HepG2 (cell line): ENCODE measurements at regions not wholly inside any gene's neighbourhood (a gene's known extent, or its start where the extent isn't known, plus 50 kb on each side); places are given as distances from the start of the nearest gene placed in this dataset.

Experiments
- ATAC-seq: fragments of 200-7000 bp; cut with Tn5 transposase; 3 replicates; pipeline ENCODE4 v1.9.1; 2020; ENCODE audit warnings: mild to moderate bottlenecking, moderate library complexity
- BruUV-seq: library from RNA; stranded (reverse); fragments of 400-500 nt; replicated peaks from 2 replicates; lab custom pipeline; 2021; lab: Mats Ljungman, UMichigan
- CTCF ChIA-PET: fragments of 300-600 bp; formaldehyde crosslinking; extraction: SDS; loops from one replicate; lab custom pipeline; 2021; ENCODE audit warnings: low total read pairs, inconsistent platforms, low intra/inter-chr PET ratio; lab: Yijun Ruan, JAX
- POLR2A ChIA-PET: fragments of 350-600 bp; sonication (Branson Sonifier 250); formaldehyde crosslinking; loops from one replicate; lab custom pipeline; 2020; ENCODE audit warnings: antibody characterized with exemption, inconsistent platforms; lab: Yijun Ruan, JAX
- DNase-seq: peaks from one replicate; pipeline ENCODE4 v3.0.0-alpha.2; 2015; ENCODE audit warnings: low spot score
- FAIRE-seq: peaks from 3 replicates; lab custom pipeline; 2011; peaks lifted over from hg19 to GRCh38; lab: Jason Lieb, UNC
- H2AFZ ChIP-seq: one replicate; pipeline ENCODE4 v1.6.1; 2011; ENCODE audit warnings: low read length, inconsistent platforms
- H3K27ac ChIP-seq: fragments of 300-600 bp; 3 replicates; pipeline ENCODE4 v1.8.0; 2011; ENCODE audit warnings: mixed run types, mild to moderate bottlenecking, mixed read lengths, low read length, inconsistent platforms; ENCODE audit not compliant: insufficient read depth; ENCODE audit errors: extremely low read length
- H3K27me3 ChIP-seq, 2 experiments: fragments of 200-600 bp in 1 of 2; 2 replicates in 1 of 2; 3 replicates in 1 of 2; pipeline versions ENCODE4 v1.6.0 to v1.8.0; 2011; ENCODE audit warnings: low read length in 2 of 2, mild to moderate bottlenecking in 2 of 2, moderate library complexity in 2 of 2, inconsistent platforms in 1 of 2; ENCODE audit not compliant: insufficient read depth in 2 of 2, control insufficient read depth in 1 of 2
- H3K36me3 ChIP-seq, 2 experiments: fragments of 200-600 bp in 1 of 2; replicated peaks in 1 of 2; 2 replicates in 1 of 2; 3 replicates in 1 of 2; pipeline versions ENCODE4 v1.5.1 to v1.8.0; 2011; ENCODE audit warnings: low read length in 2 of 2, inconsistent platforms in 1 of 2; ENCODE audit not compliant: insufficient read depth in 2 of 2, control insufficient read depth in 1 of 2
- H3K4me1 ChIP-seq: 2 replicates; pipeline ENCODE4 v1.5.1; 2012; ENCODE audit warnings: low read length, inconsistent platforms; ENCODE audit not compliant: insufficient read depth
- H3K4me2 ChIP-seq: 2 replicates; pipeline ENCODE4 v1.6.0; 2011; ENCODE audit warnings: low read depth, low read length, inconsistent platforms
- H3K4me3 ChIP-seq, 3 experiments: fragments of 200-600 bp in 1 of 3; sonication (generic), shearing (Covaris generic) in 1 of 3; replicated peaks in 1 of 3; 2 replicates each; pipeline ENCODE4 v1.5.1; 2011 to 2016; ENCODE audit warnings: low read length in 3 of 3, inconsistent platforms in 2 of 3, low read depth in 2 of 3, mild to moderate bottlenecking in 2 of 3, control low read depth in 1 of 3, mixed read lengths in 1 of 3; ENCODE audit not compliant: insufficient read depth in 1 of 3
- H3K79me2 ChIP-seq: one replicate; pipeline ENCODE4 v1.6.1; 2011; ENCODE audit warnings: low read length, inconsistent platforms; ENCODE audit not compliant: insufficient read depth
- H3K9ac ChIP-seq: 2 replicates; pipeline ENCODE4 v1.6.0; 2011; ENCODE audit warnings: mild to moderate bottlenecking, low read depth, low read length, inconsistent platforms; ENCODE audit not compliant: insufficient read depth
- H3K9me3 ChIP-seq: 2 replicates; pipeline ENCODE4 v1.5.1; 2012; ENCODE audit warnings: mild to moderate bottlenecking, low read length
- H4K20me1 ChIP-seq: 2 replicates; pipeline ENCODE4 v1.6.0; 2011; ENCODE audit warnings: inconsistent platforms, mild to moderate bottlenecking, low read length, moderate library complexity; ENCODE audit not compliant: insufficient read depth
- ATF7 ChIP-seq, 2 experiments: fragments of 450-650 bp in 1 of 2; sonication (generic) in 1 of 2; formaldehyde crosslinking in 1 of 2; IDR thresholded peaks; 2 replicates each; pipeline versions ENCODE4 v1.4.0 to v1.6.1; 2016 to 2020; ENCODE audit warnings: antibody characterized with exemption in 1 of 2, mild to moderate bottlenecking in 1 of 2, missing genetic modification reagents in 1 of 2
- KLF12 ChIP-seq: sonication (generic); formaldehyde crosslinking; IDR thresholded peaks from 2 replicates; pipeline ENCODE4 v1.4.0; 2020; ENCODE audit warnings: missing genetic modification reagents, borderline replicate concordance
- PAF1 ChIP-seq: IDR thresholded peaks from 2 replicates; pipeline ENCODE4 v1.6.1; 2016; ENCODE audit warnings: missing genetic modification reagents, missing compliant biosample characterization
- TOE1 ChIP-seq: sonication (generic); formaldehyde crosslinking; IDR thresholded peaks from 2 replicates; pipeline ENCODE4 v1.4.0; 2020; ENCODE audit warnings: mild to moderate bottlenecking, missing genetic modification reagents
- WGBS: methylation state at CpG from one replicate; pipeline ENCODE4 v1.1.6; 2017; ENCODE audit warnings: low lambda C conversion rate; 5-methylcytosine and 5-hydroxymethylcytosine counted together
- in situ Hi-C: cut with HindIII; loops from 2 replicates; pipeline ENCODE4 v1.10.0; 2017; ENCODE audit warnings: low pct_unique_long_range_greater_than_20kb; ENCODE audit not compliant: extremely low pct_ligation_motif_present
- intact Hi-C: fragments of 100-400 bp; cut with micrococcal nuclease; formaldehyde crosslinking; loops from one replicate; pipeline ENCODE4 v1.10.0; 2022; ENCODE audit not compliant: unreplicated experiment
- TF ChIP-seq, protein P1 (sequence below): sonication (generic); formaldehyde crosslinking; IDR thresholded peaks from 2 replicates; pipeline ENCODE4 v1.5.0; 2020; ENCODE audit warnings: missing genetic modification reagents, mild to moderate bottlenecking, borderline replicate concordance
- TF ChIP-seq, protein P2 (sequence below): fragments of 450-650 bp; IDR thresholded peaks from 2 replicates; pipeline ENCODE4 v1.6.1; 2017; ENCODE audit warnings: mild to moderate bottlenecking

DNA sequence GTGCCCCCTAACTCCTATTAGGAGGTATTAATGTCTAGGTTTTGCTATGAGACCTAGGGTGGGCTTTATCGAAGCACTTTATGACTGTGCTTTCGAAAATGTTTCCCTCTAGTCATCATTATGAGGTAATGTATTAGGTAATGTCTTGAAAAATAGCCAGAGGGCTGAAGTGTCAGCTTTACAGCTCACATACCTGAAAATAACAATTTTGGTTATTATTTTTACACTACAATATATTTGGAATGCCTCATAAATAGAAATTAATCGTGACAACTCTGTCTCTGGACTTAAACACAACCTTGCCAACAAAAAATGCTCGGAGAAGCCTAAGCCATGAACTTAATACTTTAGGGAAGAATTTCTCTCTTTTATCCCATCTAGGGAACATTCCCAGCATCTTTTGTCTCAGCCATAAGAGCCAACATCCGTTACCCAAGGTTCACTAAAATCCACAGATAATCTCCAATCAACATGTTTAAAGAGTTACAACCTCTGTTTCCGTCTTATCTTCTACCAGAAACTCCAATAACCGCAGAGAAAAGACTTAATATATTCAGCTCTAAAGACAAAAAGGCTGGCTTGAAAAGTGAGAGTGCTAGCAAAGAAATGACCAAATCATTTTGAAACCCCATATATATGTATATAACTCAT is 130.9 kb upstream of the RND3 start:
- H2AFZ ChIP-seq = no peak overlapping the region
- no peak for FAIRE-seq
- no peaks in the 10 kb centered on the region for H3K36me3 ChIP-seq
- no peak overlapping the region for H3K4me3 ChIP-seq
- ATAC-seq = no peak
- in situ Hi-C loops = no loop called here
- no TSS peak for BruUV-seq
- ChIA-PET CTCF (no interaction called here), POLR2A (no interaction called here)
- no peaks in the 10 kb centered on the region for H3K4me1 ChIP-seq
- H3K27me3 ChIP-seq = no peaks in the 10 kb centered on the region
- under 1% methylated on average over 7 of the region's 7 CpGs for WGBS
- no peak overlapping the region for H3K9ac ChIP-seq
- no peak overlapping the region for H3K4me2 ChIP-seq
- DNase-seq = no peak
- intact Hi-C loops = no loop called here
- TF ChIP-seq ATF7 (IDR thresholded peaks at IDR 0.05) (peak; percentile 33; the same call in 1 of the 2 replicates), ATF7 (CRISPR knock-in tag; IDR thresholded peaks at IDR 0.05) (no peak), PAF1 (CRISPR knock-in tag) (no peak)
- no peaks in the 10 kb centered on the region for H3K9me3 ChIP-seq
- H3K79me2 ChIP-seq = no peaks in the 10 kb centered on the region
- no peaks in the 10 kb centered on the region for H4K20me1 ChIP-seq
- H3K27ac ChIP-seq = no peak overlapping the region

DNA sequence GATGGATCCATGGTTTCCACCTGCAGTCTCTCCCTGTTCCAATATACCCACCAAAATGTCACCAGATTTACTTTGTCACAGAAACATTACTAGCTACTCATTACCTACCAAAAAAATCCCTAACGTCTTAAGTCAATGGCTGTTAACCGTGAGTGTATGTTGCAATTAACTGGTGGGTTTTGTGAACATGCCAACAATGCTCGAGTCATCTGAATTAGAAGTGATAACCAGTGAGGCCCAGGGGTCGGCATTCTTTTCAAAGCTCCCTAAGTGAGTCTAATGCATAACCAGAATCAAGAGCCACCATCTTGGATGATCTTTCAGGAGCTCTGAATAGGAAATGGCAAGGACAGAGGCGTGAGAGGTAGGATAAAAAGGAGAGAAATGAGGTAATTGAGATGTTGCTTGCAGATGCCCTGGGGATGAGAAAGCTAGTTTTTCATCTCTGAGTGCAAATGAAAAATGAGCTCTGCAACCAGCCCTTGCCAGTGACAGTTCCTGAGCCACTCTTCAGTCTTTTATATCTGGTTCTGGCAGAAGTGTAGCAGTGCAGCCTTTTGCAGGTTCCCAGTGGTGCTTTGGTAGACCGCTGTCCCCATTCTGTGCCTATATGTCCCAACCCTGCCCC is 130.0 kb upstream of the RND3 start:
- no peaks in the 10 kb centered on the region for H3K9me3 ChIP-seq
- no peaks in the 10 kb centered on the region for H3K27me3 ChIP-seq
- CTCF ChIA-PET = no interaction called here
- no peak overlapping the region for H2AFZ ChIP-seq
- H3K79me2 ChIP-seq = no peaks in the 10 kb centered on the region
- POLR2A ChIA-PET = no interaction called here
- intact Hi-C loops = no loop called here
- WGBS = 12% methylated on average over 6 of the region's 6 CpGs
- no peaks in the 10 kb centered on the region for H4K20me1 ChIP-seq
- no peak for FAIRE-seq
- no peaks in the 10 kb centered on the region for H3K36me3 ChIP-seq
- BruUV-seq = no TSS peak
- TF ChIP-seq, protein P1, sequence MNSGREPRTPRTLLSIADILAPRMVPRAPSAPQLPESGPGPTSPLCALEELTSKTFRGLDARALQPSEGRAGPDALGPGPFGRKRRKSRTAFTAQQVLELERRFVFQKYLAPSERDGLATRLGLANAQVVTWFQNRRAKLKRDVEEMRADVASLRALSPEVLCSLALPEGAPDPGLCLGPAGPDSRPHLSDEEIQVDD (CRISPR knock-in tag) = no peak
- no peak for TF ChIP-seq KLF12 (CRISPR knock-in tag)
- TF ChIP-seq, protein P2, sequence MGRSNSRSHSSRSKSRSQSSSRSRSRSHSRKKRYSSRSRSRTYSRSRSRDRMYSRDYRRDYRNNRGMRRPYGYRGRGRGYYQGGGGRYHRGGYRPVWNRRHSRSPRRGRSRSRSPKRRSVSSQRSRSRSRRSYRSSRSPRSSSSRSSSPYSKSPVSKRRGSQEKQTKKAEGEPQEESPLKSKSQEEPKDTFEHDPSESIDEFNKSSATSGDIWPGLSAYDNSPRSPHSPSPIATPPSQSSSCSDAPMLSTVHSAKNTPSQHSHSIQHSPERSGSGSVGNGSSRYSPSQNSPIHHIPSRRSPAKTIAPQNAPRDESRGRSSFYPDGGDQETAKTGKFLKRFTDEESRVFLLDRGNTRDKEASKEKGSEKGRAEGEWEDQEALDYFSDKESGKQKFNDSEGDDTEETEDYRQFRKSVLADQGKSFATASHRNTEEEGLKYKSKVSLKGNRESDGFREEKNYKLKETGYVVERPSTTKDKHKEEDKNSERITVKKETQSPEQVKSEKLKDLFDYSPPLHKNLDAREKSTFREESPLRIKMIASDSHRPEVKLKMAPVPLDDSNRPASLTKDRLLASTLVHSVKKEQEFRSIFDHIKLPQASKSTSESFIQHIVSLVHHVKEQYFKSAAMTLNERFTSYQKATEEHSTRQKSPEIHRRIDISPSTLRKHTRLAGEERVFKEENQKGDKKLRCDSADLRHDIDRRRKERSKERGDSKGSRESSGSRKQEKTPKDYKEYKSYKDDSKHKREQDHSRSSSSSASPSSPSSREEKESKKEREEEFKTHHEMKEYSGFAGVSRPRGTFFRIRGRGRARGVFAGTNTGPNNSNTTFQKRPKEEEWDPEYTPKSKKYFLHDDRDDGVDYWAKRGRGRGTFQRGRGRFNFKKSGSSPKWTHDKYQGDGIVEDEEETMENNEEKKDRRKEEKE = no peak
- no peak for TF ChIP-seq TOE1
- TF ChIP-seq, all 625 proteins: peak for 0
- no peaks in the 10 kb centered on the region for H3K4me1 ChIP-seq
- in situ Hi-C loops = no loop called here
- H3K4me3 ChIP-seq = no peak overlapping the region
- no peak overlapping the region for H3K9ac ChIP-seq
- H3K27ac ChIP-seq = no peak overlapping the region
- H3K4me2 ChIP-seq = no peak overlapping the region
- no peak for ATAC-seq
- DNase-seq = no peak
